Endothelial cell of umbilical vein (primary cell): ENCODE measurements at regions not wholly inside any gene's neighbourhood (a gene's known extent, or its start where the extent isn't known, plus 50 kb on each side); places are given as distances from the start of the nearest gene placed in this dataset.

Source experiments
- BruUV-seq: library from RNA; stranded (reverse); fragments of 400-500 nt; replicated peaks from 2 replicates; lab custom pipeline; 2021; lab: Mats Ljungman, UMichigan
- CTCF ChIA-PET: fragments of 300-600, 350-600 bp; sonication (Branson Sonifier 250); formaldehyde crosslinking; loops from one replicate; lab custom pipeline; 2021; ENCODE audit warnings: antibody characterized with exemption, inconsistent platforms; lab: Charles Lee
- POLR2A ChIA-PET: fragments of 300-600, 350-600 bp; sonication (Branson Sonifier 250); formaldehyde crosslinking; loops from one replicate; lab custom pipeline; 2021; ENCODE audit warnings: antibody characterized with exemption, inconsistent platforms; lab: Charles Lee
- DNase-seq: peaks from one replicate; pipeline ENCODE4 v3.0.0-alpha.2; 2011; ENCODE audit warnings: low read depth, low spot score
- FAIRE-seq: peaks from 2 replicates; lab custom pipeline; 2011; peaks lifted over from hg19 to GRCh38; lab: Jason Lieb, UNC
- H2AFZ ChIP-seq: 2 replicates; pipeline ENCODE4 v1.6.0; 2012; ENCODE audit warnings: low read depth, low read length, control low read depth, inconsistent platforms
- H3K27ac ChIP-seq: 2 replicates; pipeline ENCODE4 v1.5.1; 2011; ENCODE audit warnings: low read depth, mild to moderate bottlenecking, control low read depth, low read length, moderate library complexity; ENCODE audit not compliant: insufficient read depth
- H3K27me3 ChIP-seq, 2 experiments: 2 replicates each; pipeline versions ENCODE4 v1.6.0 to v1.6.1; 2011; ENCODE audit warnings: low read length in 2 of 2, mixed read lengths in 1 of 2; ENCODE audit not compliant: control insufficient read depth in 2 of 2, insufficient read depth in 2 of 2
- H3K36me3 ChIP-seq, 2 experiments: 2 replicates in 1 of 2; 3 replicates in 1 of 2; pipeline ENCODE4 v1.5.1; 2011; ENCODE audit warnings: low read length in 2 of 2, mild to moderate bottlenecking in 1 of 2, moderate library complexity in 1 of 2; ENCODE audit not compliant: control insufficient read depth in 2 of 2, insufficient read depth in 2 of 2; ENCODE audit errors: extremely low read depth in 1 of 2
- H3K4me1 ChIP-seq: 3 replicates; pipeline ENCODE4 v1.5.1; 2011; ENCODE audit warnings: mild to moderate bottlenecking, low read length; ENCODE audit not compliant: control insufficient read depth, insufficient read depth; ENCODE audit errors: extremely low read depth
- H3K4me2 ChIP-seq: 2 replicates; pipeline ENCODE4 v1.6.1; 2011; ENCODE audit warnings: low read length, control low read depth, mixed read lengths; ENCODE audit not compliant: insufficient read depth
- H3K4me3 ChIP-seq, 3 experiments: fragments of 200-600 bp in 1 of 3; sonication (generic), shearing (Covaris generic) in 1 of 3; replicated peaks in 1 of 3; 2 replicates each; pipeline ENCODE4 v1.5.1; 2011 to 2016; ENCODE audit warnings: control low read depth in 3 of 3, low read length in 3 of 3, mild to moderate bottlenecking in 2 of 3, inconsistent platforms in 1 of 3, low read depth in 1 of 3, moderate library complexity in 1 of 3; ENCODE audit not compliant: insufficient read depth in 1 of 3
- H3K79me2 ChIP-seq: 2 replicates; pipeline ENCODE4 v1.6.0; 2012; ENCODE audit warnings: low read length, inconsistent platforms; ENCODE audit not compliant: control insufficient read depth, insufficient read depth
- H3K9ac ChIP-seq: replicated peaks from 2 replicates; pipeline ENCODE3; 2011; ENCODE audit warnings: low read length, control low read depth; ENCODE audit not compliant: insufficient read depth; ENCODE audit errors: extremely low read depth
- H3K9me1 ChIP-seq: replicated peaks from 3 replicates; pipeline ENCODE4 v1.6.0; 2011; ENCODE audit warnings: mild to moderate bottlenecking, low read length; ENCODE audit not compliant: control insufficient read depth, insufficient read depth; ENCODE audit errors: extremely low read depth
- H3K9me3 ChIP-seq: replicated peaks from 2 replicates; pipeline ENCODE4 v1.5.1; 2012; ENCODE audit warnings: low read length, inconsistent platforms; ENCODE audit not compliant: control insufficient read depth, insufficient read depth
- H4K20me1 ChIP-seq: replicated peaks from 2 replicates; pipeline ENCODE3; 2011; ENCODE audit warnings: mild to moderate bottlenecking, low read length; ENCODE audit not compliant: control insufficient read depth, insufficient read depth; ENCODE audit errors: extremely low read depth
- EZH2 ChIP-seq: IDR thresholded peaks from 2 replicates; pipeline ENCODE4 v1.6.1; 2012; ENCODE audit warnings: borderline replicate concordance, low read depth, mild to moderate bottlenecking, moderate library complexity, low read length, inconsistent platforms; ENCODE audit not compliant: severe bottlenecking
- FOS ChIP-seq: IDR thresholded peaks from 2 replicates; pipeline ENCODE4 v1.6.1; 2011; ENCODE audit warnings: mild to moderate bottlenecking, low read length, moderate library complexity, borderline replicate concordance; ENCODE audit not compliant: insufficient read depth
- JUN ChIP-seq: IDR thresholded peaks from 2 replicates; pipeline ENCODE4 v1.6.1; 2011; ENCODE audit warnings: borderline replicate concordance, low read depth; ENCODE audit not compliant: insufficient read length, insufficient read depth
- MAX ChIP-seq: IDR thresholded peaks from 2 replicates; pipeline ENCODE4 v1.6.1; 2011; ENCODE audit not compliant: insufficient read depth, insufficient read length
- MYC ChIP-seq: IDR thresholded peaks from one replicate; pipeline ENCODE4 v1.6.1; 2011; ENCODE audit warnings: mild to moderate bottlenecking, low read depth, low read length
- POLR2A ChIP-seq: IDR thresholded peaks from 2 replicates; pipeline ENCODE4 v1.6.1; 2012; ENCODE audit warnings: low read depth, mild to moderate bottlenecking, control low read depth, low read length
- POLR2AphosphoS5 ChIP-seq: IDR thresholded peaks from 2 replicates; pipeline ENCODE4 v1.6.1; 2012; ENCODE audit warnings: low read depth, mild to moderate bottlenecking, control low read depth, low read length, moderate library complexity; ENCODE audit not compliant: insufficient read depth
- dilution Hi-C: fragments of 300-500 bp; cut with MboI; formaldehyde crosslinking; loops from one replicate; pipeline ENCODE4 v1.15.0; 2019; ENCODE audit warnings: low sequenced_read_pairs; ENCODE audit not compliant: extremely low pct_ligation_motif_present
- intact Hi-C: fragments of 100-400 bp; cut with micrococcal nuclease; formaldehyde crosslinking; loops from one replicate; pipeline ENCODE4 v1.10.0; 2022
- TF ChIP-seq, protein P1 (sequence below), 2 donors: IDR thresholded peaks; 1 replicate in 1 of 2; 2 replicates in 1 of 2; pipeline ENCODE4 v1.5.1; 2011; ENCODE audit warnings: low read length in 2 of 2, mild to moderate bottlenecking in 2 of 2, moderate library complexity in 2 of 2, control low read depth in 1 of 2, inconsistent platforms in 1 of 2, low read depth in 1 of 2; ENCODE audit not compliant: insufficient read depth in 1 of 2; ENCODE audit errors: extremely low read depth in 1 of 2

GRCh38 chr20:60250251-60250650 is 292.0 kb downstream of the CDH26 start:
- Histone ChIP-seq H3K9me1 (no peaks in the 10 kb centered on the region), H3K36me3 (no peaks in the 10 kb centered on the region), H3K9me3 (peaks cover 2% of the 10 kb centered on the region), H3K27ac (no peak overlapping the region), H3K4me3 (no peak overlapping the region), H2AFZ (no peak overlapping the region), H3K27me3 (no peaks in the 10 kb centered on the region), H4K20me1 (no peaks in the 10 kb centered on the region), H3K79me2 (no peaks in the 10 kb centered on the region), H3K4me1 (no peaks in the 10 kb centered on the region), H3K9ac (no peak overlapping the region), H3K4me2 (no peak overlapping the region)
- dilution Hi-C loops (no loop called here), intact Hi-C loops (no loop called here)
- no peak for FAIRE-seq
- DNase-seq: no peak
- BruUV-seq: no TSS peak
- POLR2A ChIA-PET: no interaction called here
- CTCF ChIA-PET: no interaction called here
- TF ChIP-seq POLR2A: no peak
- TF ChIP-seq, protein P1, sequence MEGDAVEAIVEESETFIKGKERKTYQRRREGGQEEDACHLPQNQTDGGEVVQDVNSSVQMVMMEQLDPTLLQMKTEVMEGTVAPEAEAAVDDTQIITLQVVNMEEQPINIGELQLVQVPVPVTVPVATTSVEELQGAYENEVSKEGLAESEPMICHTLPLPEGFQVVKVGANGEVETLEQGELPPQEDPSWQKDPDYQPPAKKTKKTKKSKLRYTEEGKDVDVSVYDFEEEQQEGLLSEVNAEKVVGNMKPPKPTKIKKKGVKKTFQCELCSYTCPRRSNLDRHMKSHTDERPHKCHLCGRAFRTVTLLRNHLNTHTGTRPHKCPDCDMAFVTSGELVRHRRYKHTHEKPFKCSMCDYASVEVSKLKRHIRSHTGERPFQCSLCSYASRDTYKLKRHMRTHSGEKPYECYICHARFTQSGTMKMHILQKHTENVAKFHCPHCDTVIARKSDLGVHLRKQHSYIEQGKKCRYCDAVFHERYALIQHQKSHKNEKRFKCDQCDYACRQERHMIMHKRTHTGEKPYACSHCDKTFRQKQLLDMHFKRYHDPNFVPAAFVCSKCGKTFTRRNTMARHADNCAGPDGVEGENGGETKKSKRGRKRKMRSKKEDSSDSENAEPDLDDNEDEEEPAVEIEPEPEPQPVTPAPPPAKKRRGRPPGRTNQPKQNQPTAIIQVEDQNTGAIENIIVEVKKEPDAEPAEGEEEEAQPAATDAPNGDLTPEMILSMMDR (IDR thresholded peaks at IDR 0.05; ENCODE audit: extremely low read depth in 1 of 2, insufficient read depth in 1 of 2, low read depth in 1 of 2, low read length in 2 of 2): no peak
- TF ChIP-seq JUN: no peak
- TF ChIP-seq POLR2AphosphoS5: no peak
- TF ChIP-seq EZH2: no peak

DNA sequence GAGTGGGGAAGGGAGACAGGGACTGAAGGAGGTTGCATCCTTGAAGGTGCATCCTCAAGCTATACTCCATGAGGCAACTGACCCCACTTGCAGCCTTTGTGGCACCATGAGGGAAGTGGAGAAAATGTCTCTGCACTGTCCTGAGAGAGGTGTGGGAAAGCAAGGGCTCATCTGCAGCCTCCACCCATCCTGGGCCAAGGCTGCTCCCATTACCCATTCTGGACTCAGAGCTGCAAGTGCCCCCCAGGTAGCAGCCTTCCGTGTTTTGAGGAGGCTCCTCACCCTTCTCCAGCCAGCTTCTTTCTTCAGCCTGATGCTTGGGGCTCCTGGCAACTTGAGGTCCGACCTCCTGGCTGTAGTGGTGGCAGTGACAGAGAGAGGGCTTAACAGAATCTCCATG is 294.6 kb downstream of the CDH26 start:
- CTCF ChIA-PET: no interaction called here
- dilution Hi-C loops (no loop called here), intact Hi-C loops (no loop called here)
- no peak overlapping the region for H3K27ac ChIP-seq
- H3K4me1 ChIP-seq: no peaks in the 10 kb centered on the region
- H3K4me3 ChIP-seq: no peak overlapping the region
- no peaks in the 10 kb centered on the region for H3K79me2 ChIP-seq
- H3K9ac ChIP-seq: no peak overlapping the region
- H3K9me1 ChIP-seq: no peaks in the 10 kb centered on the region
- no peaks in the 10 kb centered on the region for H4K20me1 ChIP-seq
- no TSS peak for BruUV-seq
- H3K9me3 ChIP-seq: peaks cover 5% of the 10 kb centered on the region
- POLR2A ChIA-PET: no interaction called here
- no peaks in the 10 kb centered on the region for H3K36me3 ChIP-seq
- no peak overlapping the region for H3K4me2 ChIP-seq
- DNase-seq (no peak), FAIRE-seq (no peak)
- TF ChIP-seq JUN: no peak
- TF ChIP-seq MAX: no peak
- TF ChIP-seq MYC: no peak
- TF ChIP-seq POLR2AphosphoS5: no peak
- TF ChIP-seq FOS: no peak
- TF ChIP-seq, protein P1 (IDR thresholded peaks at IDR 0.05; ENCODE audit: extremely low read depth in 1 of 2, insufficient read depth in 1 of 2, low read depth in 1 of 2, low read length in 2 of 2): no peak
- H2AFZ ChIP-seq: no peak overlapping the region
- no peaks in the 10 kb centered on the region for H3K27me3 ChIP-seq
